ENCODE measurements at regions not wholly inside any gene's neighbourhood (a gene's known extent, or its start where the extent isn't known, plus 50 kb on each side); places are given as distances from the start of the nearest gene placed in this dataset.

GRCh38 chr4:163582703-163583102, 88.2 kb downstream of the TMA16 start:
- TF ChIP-seq POLR2A (IDR thresholded peaks at IDR 0.05; ENCODE audit: low read depth, low read length) = no peak
- DNase-seq (ENCODE audit: insufficient read length, low spot score) (no peak), FAIRE-seq (no peak)

- no peak for TF ChIP-seq POLR2A (IDR thresholded peaks at IDR 0.05; ENCODE audit: low read depth, low read length)
- DNase-seq (ENCODE audit: insufficient read length, low spot score) = no peak
- no peak for FAIRE-seq
These were observed 93.4 kb downstream of the TMA16 start for GRCh38 chr4:163587867-163588266.

GRCh38 chr4:163588532-163588931, 94.0 kb downstream of the TMA16 start:
- DNase-seq (ENCODE audit: insufficient read length, low spot score) (no peak), FAIRE-seq (no peak)
- TF ChIP-seq POLR2A (IDR thresholded peaks at IDR 0.05; ENCODE audit: low read depth, low read length) = no peak

DNA sequence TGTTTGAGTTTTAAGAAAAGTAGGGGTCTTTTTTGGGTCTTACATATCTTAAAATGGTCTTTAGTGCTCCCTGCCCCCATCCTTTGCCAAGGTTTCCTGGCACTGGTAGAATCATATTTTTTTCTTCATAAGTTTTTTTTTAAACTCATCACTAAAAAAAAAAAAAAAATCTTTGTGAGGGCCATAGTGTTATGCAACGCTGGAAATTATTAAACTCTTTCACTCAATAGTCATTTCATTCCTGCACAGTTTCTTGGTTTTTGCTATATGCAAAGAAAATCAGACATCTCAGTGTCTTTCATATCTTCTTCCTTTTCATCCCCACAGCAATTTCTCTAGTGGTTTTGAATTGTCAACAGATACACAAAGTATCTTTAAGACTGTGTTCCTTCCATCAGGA, 95.6 kb downstream of the TMA16 start:
- FAIRE-seq (no peak), DNase-seq (ENCODE audit: insufficient read length, low spot score) (no peak)
- TF ChIP-seq POLR2A (IDR thresholded peaks at IDR 0.05; ENCODE audit: low read depth, low read length) = no peak

GRCh38 chr4:163590619-163591264, 96.3 kb downstream of the TMA16 start:
- FAIRE-seq (no peak), DNase-seq (ENCODE audit: insufficient read length, low spot score) (no peak)
- no peak for TF ChIP-seq POLR2A (IDR thresholded peaks at IDR 0.05; ENCODE audit: low read depth, low read length)

- FAIRE-seq = no peak
- no peak for DNase-seq (ENCODE audit: insufficient read length, low spot score)
- no peak for TF ChIP-seq POLR2A (IDR thresholded peaks at IDR 0.05; ENCODE audit: low read depth, low read length)
These were observed 97.1 kb downstream of the TMA16 start for GRCh38 chr4:163591614-163592020.

DNA sequence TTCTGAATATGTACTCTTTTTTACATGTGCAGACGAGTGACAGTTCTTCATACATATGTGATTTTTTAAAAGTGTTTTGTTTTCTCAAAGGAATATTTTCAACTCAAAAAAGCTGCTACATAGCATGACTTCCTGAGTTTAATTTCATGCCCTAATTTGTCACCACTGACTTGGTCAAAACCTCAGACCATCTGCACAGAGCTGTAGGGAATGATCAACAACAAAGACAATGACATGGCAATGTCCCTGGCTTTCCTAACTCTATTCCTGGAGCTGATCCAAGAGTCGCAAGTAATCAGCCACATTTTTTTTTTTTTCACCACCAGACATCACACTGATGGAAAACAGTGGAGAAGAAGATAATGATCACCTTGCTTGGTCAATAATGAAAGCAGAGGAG, 97.7 kb downstream of the TMA16 start:
- DNase-seq (ENCODE audit: insufficient read length, low spot score) = no peak
- no peak for FAIRE-seq
- TF ChIP-seq POLR2A (IDR thresholded peaks at IDR 0.05; ENCODE audit: low read depth, low read length) = no peak

GRCh38 chr4:163595580-163595979, 101.1 kb downstream of the TMA16 start:
- no peak for FAIRE-seq
- DNase-seq (ENCODE audit: insufficient read length, low spot score) = no peak
- TF ChIP-seq POLR2A (IDR thresholded peaks at IDR 0.05; ENCODE audit: low read depth, low read length) = no peak

DNA sequence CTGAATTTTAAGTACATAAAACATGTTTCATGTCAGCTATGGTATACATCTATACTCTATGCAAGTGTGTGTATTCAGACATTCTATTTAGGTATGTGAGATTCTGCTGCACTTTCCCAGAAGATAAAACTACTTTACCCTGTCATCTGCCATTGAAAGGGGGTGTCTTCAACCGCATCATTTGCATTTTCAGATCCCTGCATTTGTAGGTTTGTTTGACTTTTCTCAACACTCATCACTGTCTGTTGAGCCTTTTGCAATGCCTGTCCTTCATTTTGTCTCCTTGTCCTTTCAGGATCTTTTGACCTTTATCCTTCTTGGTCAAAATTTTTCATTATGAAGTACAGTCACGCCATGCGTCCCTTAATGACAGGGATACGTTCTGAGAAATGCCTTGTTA, 103.5 kb downstream of the TMA16 start:
- DNase-seq (ENCODE audit: insufficient read length, low spot score) = no peak
- no peak for FAIRE-seq

DNA sequence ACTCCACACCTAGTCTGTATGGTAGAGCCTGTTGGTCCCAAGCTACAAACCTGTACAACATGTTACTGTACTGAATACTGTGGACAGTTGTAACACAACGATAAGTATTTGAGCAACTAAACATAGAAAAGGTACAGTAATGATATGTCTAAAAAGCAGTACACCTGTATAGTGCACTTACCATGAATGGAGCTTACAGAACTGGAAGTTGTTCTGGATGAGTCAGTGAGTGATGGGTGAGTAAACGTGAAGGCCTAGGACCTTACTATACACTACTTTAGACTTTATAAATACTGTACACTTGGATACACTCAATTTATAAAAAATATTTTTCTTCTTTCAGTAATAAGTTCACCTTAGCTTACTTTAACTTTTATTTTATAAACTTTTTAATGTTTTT, 104.0 kb downstream of the TMA16 start:
- DNase-seq (ENCODE audit: insufficient read length, low spot score) = no peak
- TF ChIP-seq POLR2A (IDR thresholded peaks at IDR 0.05; ENCODE audit: low read depth, low read length) = no peak
- no peak for FAIRE-seq

More for the DNA sequence above, 103.5 kb downstream of the TMA16 start:
- TF ChIP-seq POLR2A (IDR thresholded peaks at IDR 0.05; ENCODE audit: low read depth, low read length) = no peak

DNA sequence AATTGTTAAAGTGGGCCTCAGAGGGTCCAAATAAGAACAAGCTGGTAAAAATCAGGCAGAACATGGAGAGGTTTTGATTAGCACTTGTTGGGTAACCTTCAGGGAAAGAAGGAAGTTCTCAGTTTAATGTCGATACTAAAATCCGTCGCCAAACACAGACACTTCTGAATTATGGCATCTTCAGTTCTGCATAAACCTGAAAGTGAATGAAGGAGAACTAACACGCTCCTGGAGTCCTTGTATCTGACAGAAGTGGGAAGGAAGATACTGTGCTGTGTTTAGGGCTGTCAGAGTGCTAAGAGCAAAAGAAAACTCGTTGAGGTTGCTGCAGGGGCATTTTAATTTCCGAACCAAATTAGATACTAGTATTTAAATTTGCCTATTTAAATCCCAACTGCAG, 106.2 kb downstream of the TMA16 start:
- no peak for DNase-seq (ENCODE audit: insufficient read length, low spot score)
- no peak for FAIRE-seq
- TF ChIP-seq POLR2A (IDR thresholded peaks at IDR 0.05; ENCODE audit: low read depth, low read length) = no peak

DNA sequence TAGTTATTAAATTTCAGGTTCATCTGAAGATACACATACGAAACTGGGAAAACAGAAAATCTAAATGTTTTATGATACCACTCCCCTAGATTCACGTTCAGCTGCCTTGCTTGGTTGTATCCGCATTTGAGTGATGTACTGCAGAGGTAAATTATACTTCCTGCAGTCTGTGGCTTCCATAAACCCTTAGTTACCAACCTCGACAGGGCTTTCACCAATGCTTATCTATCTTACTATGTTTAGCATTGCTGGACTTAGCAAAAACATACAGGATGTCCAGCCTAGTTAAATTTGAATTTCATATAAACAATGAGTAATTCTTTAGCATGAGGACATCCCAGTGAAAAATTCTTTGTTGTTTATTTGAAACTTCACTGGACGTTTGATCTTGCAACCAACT, 108.8 kb downstream of the TMA16 start:
- TF ChIP-seq POLR2A (IDR thresholded peaks at IDR 0.05; ENCODE audit: low read depth, low read length) = no peak
- FAIRE-seq = no peak
- DNase-seq (ENCODE audit: insufficient read length, low spot score) = no peak

GRCh38 chr4:163606896-163607691, 112.6 kb downstream of the TMA16 start:
- no peak for TF ChIP-seq POLR2A (IDR thresholded peaks at IDR 0.05; ENCODE audit: low read depth, low read length)
- no peak for DNase-seq (ENCODE audit: insufficient read length, low spot score)
- FAIRE-seq = no peak

- DNase-seq (ENCODE audit: insufficient read length, low spot score) (no peak), FAIRE-seq (no peak)
- no peak for TF ChIP-seq POLR2A (IDR thresholded peaks at IDR 0.05; ENCODE audit: low read depth, low read length)
These were observed 114.5 kb downstream of the TMA16 start for GRCh38 chr4:163609019-163609418.

GRCh38 chr4:163610648-163611047, 116.2 kb downstream of the TMA16 start:
- no peak for TF ChIP-seq POLR2A (IDR thresholded peaks at IDR 0.05; ENCODE audit: low read depth, low read length)
- FAIRE-seq = no peak

More at GRCh38 chr4:163610648-163611047, 116.2 kb downstream of the TMA16 start:
- DNase-seq (ENCODE audit: insufficient read length, low spot score) = no peak

Measured in H54 (cell line).